ENCODE measurements at regions not wholly inside any gene's neighbourhood (a gene's known extent, or its start where the extent isn't known, plus 50 kb on each side); places are given as distances from the start of the nearest gene placed in this dataset.
"Not testable (repeated sequence)": the region's sequence is repeated elsewhere in the genome, so short reads cannot be mapped to it uniquely, and the experiment has no call there.

DNA sequence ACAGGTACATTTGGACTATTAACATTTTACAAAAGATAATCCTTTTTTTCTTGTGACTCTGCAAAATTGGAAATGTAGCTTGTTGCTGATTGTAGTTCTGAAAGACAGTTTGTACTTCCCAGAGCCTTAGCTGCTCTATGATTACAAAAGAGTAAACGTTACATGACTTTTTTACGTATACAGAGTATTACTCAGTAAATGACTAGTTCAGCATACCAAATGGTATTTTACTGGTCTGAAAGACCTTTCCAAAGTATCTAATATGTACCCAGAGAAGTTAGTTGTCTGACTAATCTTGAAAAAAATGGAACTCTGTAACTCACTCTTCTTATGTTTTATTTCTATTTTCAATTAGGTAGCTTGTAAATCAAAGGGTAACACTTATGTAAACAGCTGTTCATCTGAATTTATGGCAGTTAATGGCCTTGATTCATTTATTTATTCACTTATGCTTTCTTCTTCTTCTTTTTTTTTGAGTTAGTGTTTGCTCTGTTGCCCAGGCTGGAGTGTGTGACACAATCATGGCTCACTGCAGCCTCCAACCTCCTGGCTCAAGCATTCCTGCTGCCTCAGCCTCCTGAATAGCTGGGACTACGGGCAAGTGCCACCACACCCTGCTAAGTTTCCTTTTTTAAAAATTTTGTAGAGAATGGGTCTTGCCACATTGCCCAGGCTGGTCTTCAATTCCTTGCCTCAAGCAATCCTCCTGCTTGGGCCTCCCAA is 151.7 kb downstream of the C3orf38 start:
- H3K4me1 ChIP-seq (ENCODE audit: low read length): no peaks in the 10 kb centered on the region
- H3K9me3 ChIP-seq (replicated peaks; ENCODE audit: insufficient read depth, low read length): no peaks in the 10 kb centered on the region
- no peaks in the 10 kb centered on the region for H3K27me3 ChIP-seq (replicated peaks; ENCODE audit: insufficient read depth, low read length)
- H2AFZ ChIP-seq (ENCODE audit: low read length): no peak overlapping the region
- H3K9ac ChIP-seq (ENCODE audit: low read length): no peak overlapping the region
- TF ChIP-seq EZH2 (optimal IDR thresholded peaks at IDR 0.05; ENCODE audit: low read depth, low read length) (no peak), EZH2phosphoT487 (IDR thresholded peaks at IDR 0.05; ENCODE audit: low read length) (no peak)
- no peak overlapping the region for H3K4me3 ChIP-seq (ENCODE audit: low read length)
- H4K20me1 ChIP-seq (ENCODE audit: insufficient read depth, low read length): no peaks in the 10 kb centered on the region
- no peak overlapping the region for H3K4me2 ChIP-seq (ENCODE audit: low read depth, low read length)
- DNase-seq: no peak
- H3K27ac ChIP-seq (ENCODE audit: low read length): no peak overlapping the region
- no peaks in the 10 kb centered on the region for H3F3A ChIP-seq (ENCODE audit: insufficient read depth, low read length)
- no peaks in the 10 kb centered on the region for H3K9me2 ChIP-seq (replicated peaks; ENCODE audit: insufficient read depth, low read length)
- H3K79me2 ChIP-seq (ENCODE audit: low read length): no peaks in the 10 kb centered on the region
- no peaks in the 10 kb centered on the region for H3K36me3 ChIP-seq (replicated peaks; ENCODE audit: insufficient read depth, low read length)

DNA sequence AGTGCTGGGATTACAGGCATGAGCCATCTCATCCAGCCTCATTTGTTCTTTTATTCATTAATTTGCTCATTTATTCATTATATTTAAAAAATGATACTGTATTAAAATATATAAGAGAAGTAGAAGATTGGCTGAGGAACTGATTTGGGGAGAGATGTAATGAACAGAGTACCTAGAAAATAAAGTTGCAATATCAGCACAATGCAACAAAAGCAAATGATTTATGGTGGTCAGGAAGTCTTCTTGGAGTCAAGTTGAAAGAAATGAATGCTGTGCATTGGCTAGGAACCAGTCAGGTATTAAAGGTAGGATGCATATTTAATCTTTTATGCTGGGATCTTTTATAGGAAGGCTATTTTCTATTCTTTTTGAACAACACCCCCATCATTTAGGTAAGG is 152.2 kb downstream of the C3orf38 start:
- no peaks in the 10 kb centered on the region for H3K79me2 ChIP-seq (ENCODE audit: low read length)
- H3K4me2 ChIP-seq (ENCODE audit: low read depth, low read length): no peak overlapping the region
- no peaks in the 10 kb centered on the region for H3K9me3 ChIP-seq (replicated peaks; ENCODE audit: insufficient read depth, low read length)
- no peak overlapping the region for H3K27ac ChIP-seq (ENCODE audit: low read length)
- no peaks in the 10 kb centered on the region for H3F3A ChIP-seq (ENCODE audit: insufficient read depth, low read length)
- no peak overlapping the region for H2AFZ ChIP-seq (ENCODE audit: low read length)
- H3K4me3 ChIP-seq (ENCODE audit: low read length): no peak overlapping the region
- TF ChIP-seq EZH2phosphoT487 (IDR thresholded peaks at IDR 0.05; ENCODE audit: low read length): no peak
- TF ChIP-seq, protein P1, sequence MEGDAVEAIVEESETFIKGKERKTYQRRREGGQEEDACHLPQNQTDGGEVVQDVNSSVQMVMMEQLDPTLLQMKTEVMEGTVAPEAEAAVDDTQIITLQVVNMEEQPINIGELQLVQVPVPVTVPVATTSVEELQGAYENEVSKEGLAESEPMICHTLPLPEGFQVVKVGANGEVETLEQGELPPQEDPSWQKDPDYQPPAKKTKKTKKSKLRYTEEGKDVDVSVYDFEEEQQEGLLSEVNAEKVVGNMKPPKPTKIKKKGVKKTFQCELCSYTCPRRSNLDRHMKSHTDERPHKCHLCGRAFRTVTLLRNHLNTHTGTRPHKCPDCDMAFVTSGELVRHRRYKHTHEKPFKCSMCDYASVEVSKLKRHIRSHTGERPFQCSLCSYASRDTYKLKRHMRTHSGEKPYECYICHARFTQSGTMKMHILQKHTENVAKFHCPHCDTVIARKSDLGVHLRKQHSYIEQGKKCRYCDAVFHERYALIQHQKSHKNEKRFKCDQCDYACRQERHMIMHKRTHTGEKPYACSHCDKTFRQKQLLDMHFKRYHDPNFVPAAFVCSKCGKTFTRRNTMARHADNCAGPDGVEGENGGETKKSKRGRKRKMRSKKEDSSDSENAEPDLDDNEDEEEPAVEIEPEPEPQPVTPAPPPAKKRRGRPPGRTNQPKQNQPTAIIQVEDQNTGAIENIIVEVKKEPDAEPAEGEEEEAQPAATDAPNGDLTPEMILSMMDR (IDR thresholded peaks at IDR 0.05; ENCODE audit: low read length): no peak
- H3K9ac ChIP-seq (ENCODE audit: low read length): no peak overlapping the region
- no peaks in the 10 kb centered on the region for H3K4me1 ChIP-seq (ENCODE audit: low read length)
- no peaks in the 10 kb centered on the region for H4K20me1 ChIP-seq (ENCODE audit: insufficient read depth, low read length)
- no peaks in the 10 kb centered on the region for H3K27me3 ChIP-seq (replicated peaks; ENCODE audit: insufficient read depth, low read length)
- no peaks in the 10 kb centered on the region for H3K36me3 ChIP-seq (replicated peaks; ENCODE audit: insufficient read depth, low read length)
- no peak for DNase-seq
- no peaks in the 10 kb centered on the region for H3K9me2 ChIP-seq (replicated peaks; ENCODE audit: insufficient read depth, low read length)

DNA sequence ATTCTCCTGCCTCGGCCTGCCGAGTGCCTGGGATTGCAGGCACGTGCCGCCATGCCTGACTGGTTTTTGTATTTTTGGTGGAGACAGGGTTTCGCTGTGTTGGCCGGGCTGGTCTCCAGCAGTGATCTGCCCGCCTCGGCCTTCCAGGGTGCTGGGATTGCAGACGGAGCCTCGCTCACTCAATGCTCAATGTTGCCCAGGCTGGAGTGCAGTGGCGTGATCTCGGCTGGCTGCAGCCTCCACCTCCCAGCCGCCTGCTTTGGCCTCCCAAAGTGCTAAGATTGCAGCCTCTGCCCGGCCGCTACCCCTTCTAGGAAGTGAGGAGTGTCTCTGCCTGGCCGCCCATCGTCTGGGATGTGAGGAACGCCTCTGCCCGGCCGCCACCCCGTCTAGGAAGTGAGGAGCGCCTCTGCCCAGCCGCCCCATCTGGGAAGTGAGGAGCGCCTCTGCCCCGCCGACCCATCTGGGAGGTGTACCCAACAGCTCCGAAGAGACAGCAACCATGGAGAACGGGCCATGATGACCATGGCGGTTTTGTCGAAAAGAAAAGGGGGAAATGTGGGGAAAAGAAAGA is 153.7 kb downstream of the C3orf38 start:
- not testable (repeated sequence) for H3K36me3 ChIP-seq (replicated peaks; ENCODE audit: insufficient read depth, low read length); H3K79me2 ChIP-seq (ENCODE audit: low read length); H3K4me1 ChIP-seq (ENCODE audit: low read length); H3F3A ChIP-seq (ENCODE audit: insufficient read depth, low read length); H3K27ac ChIP-seq (ENCODE audit: low read length); H2AFZ ChIP-seq (ENCODE audit: low read length); H3K9me2 ChIP-seq (replicated peaks; ENCODE audit: insufficient read depth, low read length); H4K20me1 ChIP-seq (ENCODE audit: insufficient read depth, low read length); DNase-seq; H3K4me2 ChIP-seq (ENCODE audit: low read depth, low read length); H3K9me3 ChIP-seq (replicated peaks; ENCODE audit: insufficient read depth, low read length); H3K27me3 ChIP-seq (replicated peaks; ENCODE audit: insufficient read depth, low read length); H3K9ac ChIP-seq (ENCODE audit: low read length); H3K4me3 ChIP-seq (ENCODE audit: low read length)

- Histone ChIP-seq H3K4me2 (ENCODE audit: low read depth, low read length) (no peak overlapping the region), H3K36me3 (replicated peaks; ENCODE audit: insufficient read depth, low read length) (no peaks in the 10 kb centered on the region), H3K9ac (ENCODE audit: low read length) (no peak overlapping the region), H3K9me2 (replicated peaks; ENCODE audit: insufficient read depth, low read length) (no peaks in the 10 kb centered on the region), H3K79me2 (ENCODE audit: low read length) (no peaks in the 10 kb centered on the region), H3K9me3 (replicated peaks; ENCODE audit: insufficient read depth, low read length) (no peaks in the 10 kb centered on the region), H3F3A (ENCODE audit: insufficient read depth, low read length) (no peaks in the 10 kb centered on the region), H3K4me1 (ENCODE audit: low read length) (peaks cover 6% of the 10 kb centered on the region; the same call in 1 of the 2 replicates), H4K20me1 (ENCODE audit: insufficient read depth, low read length) (no peaks in the 10 kb centered on the region), H3K27ac (ENCODE audit: low read length) (no peak overlapping the region), H3K4me3 (ENCODE audit: low read length) (no peak overlapping the region), H2AFZ (ENCODE audit: low read length) (no peak overlapping the region), H3K27me3 (replicated peaks; ENCODE audit: insufficient read depth, low read length) (no peaks in the 10 kb centered on the region)
- TF ChIP-seq, protein P1 (IDR thresholded peaks at IDR 0.05; ENCODE audit: low read length): no peak
- TF ChIP-seq EZH2phosphoT487 (IDR thresholded peaks at IDR 0.05; ENCODE audit: low read length) (no peak), EZH2 (optimal IDR thresholded peaks at IDR 0.05; ENCODE audit: low read depth, low read length) (no peak)
- DNase-seq: no peak
These were observed 157.9 kb downstream of the C3orf38 start for GRCh38 chr3:88307666-88308065.

Data from MM.1S (cell line).